Astrocyte (in vitro differentiated cells and primary cell): ENCODE measurements at regions not wholly inside any gene's neighbourhood (a gene's known extent, or its start where the extent isn't known, plus 50 kb on each side); places are given as distances from the start of the nearest gene placed in this dataset.

ENCODE experiments used
- DNase-seq: peaks from one replicate; pipeline ENCODE4 v3.0.0-alpha.2; 2010; ENCODE audit warnings: low read depth
- FAIRE-seq: peaks from 2 replicates; lab custom pipeline; 2011; peaks lifted over from hg19 to GRCh38; lab: Jason Lieb, UNC
- H2AFZ ChIP-seq: 2 replicates; pipeline ENCODE4 v1.6.0; 2012; ENCODE audit warnings: low read depth, low read length, inconsistent platforms
- H3K27ac ChIP-seq: 2 replicates; pipeline ENCODE4 v1.5.1; 2011; ENCODE audit warnings: low read depth, low read length, inconsistent platforms
- H3K27me3 ChIP-seq: 2 replicates; pipeline ENCODE4 v1.6.0; 2011; ENCODE audit warnings: low read length, inconsistent platforms; ENCODE audit not compliant: insufficient read depth
- H3K36me3 ChIP-seq: 2 replicates; pipeline ENCODE4 v1.5.1; 2011; ENCODE audit warnings: low read length, inconsistent platforms; ENCODE audit not compliant: insufficient read depth
- H3K4me1 ChIP-seq: 2 replicates; pipeline ENCODE4 v1.5.1; 2011; ENCODE audit warnings: low read length, inconsistent platforms; ENCODE audit not compliant: insufficient read depth
- H3K4me2 ChIP-seq: 2 replicates; pipeline ENCODE4 v1.6.0; 2012; ENCODE audit warnings: low read length, inconsistent platforms
- H3K4me3 ChIP-seq: 2 replicates; pipeline ENCODE4 v1.5.1; 2011; ENCODE audit warnings: low read depth, mild to moderate bottlenecking, low read length, inconsistent platforms; ENCODE audit not compliant: insufficient read depth
- H3K79me2 ChIP-seq: 2 replicates; pipeline ENCODE4 v1.6.0; 2012; ENCODE audit warnings: mild to moderate bottlenecking, low read length, inconsistent platforms; ENCODE audit not compliant: insufficient read depth
- H3K9ac ChIP-seq: 2 replicates; pipeline ENCODE4 v1.6.0; 2012; ENCODE audit warnings: mild to moderate bottlenecking, low read length, inconsistent platforms
- H3K9me3 ChIP-seq: 2 replicates; pipeline ENCODE4 v1.5.1; 2012; ENCODE audit warnings: low read depth, mild to moderate bottlenecking, low read length, inconsistent platforms; ENCODE audit not compliant: insufficient read depth
- H4K20me1 ChIP-seq: 2 replicates; pipeline ENCODE4 v1.6.0; 2012; ENCODE audit warnings: low read length, inconsistent platforms; ENCODE audit not compliant: insufficient read depth
- H3K27ac Mint-ChIP-seq: one replicate; pipeline ENCODE4 v1.8.0; 2021; ENCODE audit warnings: mild to moderate bottlenecking, mixed read lengths; ENCODE audit not compliant: unreplicated experiment
- H3K27me3 Mint-ChIP-seq: one replicate; pipeline ENCODE4 v1.8.0; 2021; ENCODE audit warnings: low read depth, mixed read lengths; ENCODE audit not compliant: unreplicated experiment
- H3K36me3 Mint-ChIP-seq: one replicate; pipeline ENCODE4 v1.8.0; 2021; ENCODE audit warnings: low read depth, mixed read lengths; ENCODE audit not compliant: unreplicated experiment
- H3K4me1 Mint-ChIP-seq: one replicate; pipeline ENCODE4 v1.8.0; 2021; ENCODE audit warnings: low read depth, mixed read lengths; ENCODE audit not compliant: unreplicated experiment
- H3K4me3 Mint-ChIP-seq: one replicate; pipeline ENCODE4 v1.8.0; 2021; ENCODE audit warnings: mild to moderate bottlenecking, moderate library complexity, mixed read lengths; ENCODE audit not compliant: unreplicated experiment
- H3K9me3 Mint-ChIP-seq: one replicate; pipeline ENCODE4 v1.8.0; 2021; ENCODE audit warnings: mild to moderate bottlenecking, mixed read lengths; ENCODE audit not compliant: unreplicated experiment
- CTCF ChIP-seq: IDR thresholded peaks from 2 replicates; pipeline ENCODE4 v1.5.1; 2011; ENCODE audit warnings: low read depth, mild to moderate bottlenecking, inconsistent platforms, low read length, moderate library complexity; ENCODE audit not compliant: insufficient read depth
- EZH2 ChIP-seq: IDR thresholded peaks from 2 replicates; pipeline ENCODE4 v1.6.1; 2012; ENCODE audit warnings: mild to moderate bottlenecking, low read length, inconsistent platforms; ENCODE audit not compliant: insufficient read depth

- no peak overlapping the region for H3K4me3 Mint-ChIP-seq
- Histone ChIP-seq H4K20me1 (no peaks in the 10 kb centered on the region), H3K4me1 (no peaks in the 10 kb centered on the region), H3K9me3 (no peaks in the 10 kb centered on the region), H3K27me3 (no peaks in the 10 kb centered on the region), H3K27ac (no peak overlapping the region), H3K36me3 (no peaks in the 10 kb centered on the region), H3K79me2 (no peaks in the 10 kb centered on the region), H2AFZ (no peak overlapping the region), H3K4me3 (no peak overlapping the region), H3K9ac (no peak overlapping the region), H3K4me2 (no peak overlapping the region)
- no peaks in the 10 kb centered on the region for H3K27me3 Mint-ChIP-seq
- DNase-seq (no peak), FAIRE-seq (no peak)
- H3K9me3 Mint-ChIP-seq: no peaks in the 10 kb centered on the region
- no peak for TF ChIP-seq CTCF
- no peak for TF ChIP-seq EZH2
- no peak overlapping the region for H3K27ac Mint-ChIP-seq
- peaks cover 3% of the 10 kb centered on the region for H3K4me1 Mint-ChIP-seq
- H3K36me3 Mint-ChIP-seq: no peaks in the 10 kb centered on the region
These were observed 109.7 kb upstream of the ARX start for GRCh38 chrX:25125483-25125882.

GRCh38 chrX:25124391-25124790 is 108.6 kb upstream of the ARX start:
- DNase-seq: no peak
- Histone ChIP-seq H3K4me2 (no peak overlapping the region), H3K4me3 (no peak overlapping the region), H3K27me3 (no peaks in the 10 kb centered on the region), H3K9me3 (no peaks in the 10 kb centered on the region), H2AFZ (no peak overlapping the region), H3K79me2 (no peaks in the 10 kb centered on the region), H3K36me3 (no peaks in the 10 kb centered on the region), H4K20me1 (no peaks in the 10 kb centered on the region), H3K4me1 (no peaks in the 10 kb centered on the region), H3K9ac (no peak overlapping the region), H3K27ac (no peak overlapping the region)
- FAIRE-seq: peak; percentile 34
- TF ChIP-seq CTCF (no peak), EZH2 (no peak)
- Mint-ChIP-seq H3K9me3 (no peaks in the 10 kb centered on the region), H3K27me3 (no peaks in the 10 kb centered on the region), H3K27ac (no peak overlapping the region), H3K4me1 (no peaks in the 10 kb centered on the region), H3K4me3 (no peak overlapping the region), H3K36me3 (no peaks in the 10 kb centered on the region)

GRCh38 chrX:25112156-25112555 is 96.4 kb upstream of the ARX start:
- H3K27me3 Mint-ChIP-seq: no peaks in the 10 kb centered on the region
- Histone ChIP-seq H3K9ac (no peak overlapping the region), H3K79me2 (no peaks in the 10 kb centered on the region), H4K20me1 (no peaks in the 10 kb centered on the region), H3K4me2 (no peak overlapping the region), H3K4me3 (no peak overlapping the region), H2AFZ (no peak overlapping the region), H3K9me3 (no peaks in the 10 kb centered on the region), H3K36me3 (no peaks in the 10 kb centered on the region), H3K27ac (no peak overlapping the region), H3K27me3 (no peaks in the 10 kb centered on the region), H3K4me1 (no peaks in the 10 kb centered on the region)
- no peaks in the 10 kb centered on the region for H3K4me1 Mint-ChIP-seq
- no peak overlapping the region for H3K27ac Mint-ChIP-seq
- H3K4me3 Mint-ChIP-seq: no peak overlapping the region
- no peaks in the 10 kb centered on the region for H3K36me3 Mint-ChIP-seq
- DNase-seq (no peak), FAIRE-seq (no peak)
- TF ChIP-seq EZH2 (no peak), CTCF (no peak)
- H3K9me3 Mint-ChIP-seq: no peaks in the 10 kb centered on the region
